WI38 (cell line): ENCODE measurements at regions not wholly inside any gene's neighbourhood (a gene's known extent, or its start where the extent isn't known, plus 50 kb on each side); places are given as distances from the start of the nearest gene placed in this dataset.

Experiments used
- H3K4me3 ChIP-seq: 2 replicates; pipeline ENCODE4 v1.5.1; 2011; ENCODE audit warnings: low read depth, mild to moderate bottlenecking, control low read depth, low read length
- CTCF ChIP-seq: IDR thresholded peaks from 2 replicates; pipeline ENCODE4 v1.5.1; 2012; ENCODE audit warnings: low read depth, mild to moderate bottlenecking, control low read depth, low read length

- no peak for TF ChIP-seq CTCF
- no peak overlapping the region for H3K4me3 ChIP-seq
Observed at GRCh38 chr10:94043431-94043990, 49.8 kb downstream of the PLCE1 start.

- TF ChIP-seq CTCF, result no peak
- no peak overlapping the region for H3K4me3 ChIP-seq
Observed at GRCh38 chr10:94046098-94046497, 52.4 kb downstream of the PLCE1 start.

GRCh38 chr10:94047293-94047692, 53.6 kb downstream of the PLCE1 start:
- no peak overlapping the region for H3K4me3 ChIP-seq
- no peak for TF ChIP-seq CTCF

- TF ChIP-seq CTCF, result no peak
- H3K4me3 ChIP-seq, result no peak overlapping the region
Observed at GRCh38 chr10:94049911-94050310, 56.2 kb downstream of the PLCE1 start.

- no peak overlapping the region for H3K4me3 ChIP-seq
- TF ChIP-seq CTCF, result no peak
Observed at GRCh38 chr10:94052281-94052680, 58.5 kb downstream of the PLCE1 start.

- H3K4me3 ChIP-seq, result no peak overlapping the region
- no peak for TF ChIP-seq CTCF
Observed at GRCh38 chr10:94052866-94053791, 59.4 kb downstream of the PLCE1 start.

- no peak overlapping the region for H3K4me3 ChIP-seq
- no peak for TF ChIP-seq CTCF
Observed at GRCh38 chr10:94059178-94059883, 65.6 kb downstream of the PLCE1 start.
